ENCODE measurements at regions not wholly inside any gene's neighbourhood (a gene's known extent, or its start where the extent isn't known, plus 50 kb on each side); places are given as distances from the start of the nearest gene placed in this dataset.

GRCh38 chr20:22717466-22717865 lies 133.1 kb upstream of the FOXA2 start:
- no peak overlapping the region for H3K4me3 ChIP-seq (ENCODE audit: low read depth, low read length)
- TF ChIP-seq CTCF (IDR thresholded peaks at IDR 0.05; ENCODE audit: borderline replicate concordance, insufficient read depth, low read depth, low read length) = no peak

- no peak overlapping the region for H3K4me3 ChIP-seq (ENCODE audit: low read depth, low read length)
- TF ChIP-seq CTCF (IDR thresholded peaks at IDR 0.05; ENCODE audit: borderline replicate concordance, insufficient read depth, low read depth, low read length) = no peak
Observed at GRCh38 chr20:22719167-22719591, 134.8 kb upstream of the FOXA2 start.

GRCh38 chr20:22720206-22720605 lies 135.8 kb upstream of the FOXA2 start:
- TF ChIP-seq CTCF (IDR thresholded peaks at IDR 0.05; ENCODE audit: borderline replicate concordance, insufficient read depth, low read depth, low read length) = no peak
- no peak overlapping the region for H3K4me3 ChIP-seq (ENCODE audit: low read depth, low read length)

GRCh38 chr20:22722811-22723210 lies 138.4 kb upstream of the FOXA2 start:
- no peak overlapping the region for H3K4me3 ChIP-seq (ENCODE audit: low read depth, low read length)
- no peak for TF ChIP-seq CTCF (IDR thresholded peaks at IDR 0.05; ENCODE audit: borderline replicate concordance, insufficient read depth, low read depth, low read length)

GRCh38 chr20:22723659-22724058 lies 139.3 kb upstream of the FOXA2 start:
- no peak for TF ChIP-seq CTCF (IDR thresholded peaks at IDR 0.05; ENCODE audit: borderline replicate concordance, insufficient read depth, low read depth, low read length)
- H3K4me3 ChIP-seq (ENCODE audit: low read depth, low read length) = no peak overlapping the region

- H3K4me3 ChIP-seq (ENCODE audit: low read depth, low read length) = no peak overlapping the region
- no peak for TF ChIP-seq CTCF (IDR thresholded peaks at IDR 0.05; ENCODE audit: borderline replicate concordance, insufficient read depth, low read depth, low read length)
Observed at GRCh38 chr20:22728146-22728745, 143.9 kb upstream of the FOXA2 start.

GRCh38 chr20:22729180-22729579 lies 144.8 kb upstream of the FOXA2 start:
- no peak for TF ChIP-seq CTCF (IDR thresholded peaks at IDR 0.05; ENCODE audit: borderline replicate concordance, insufficient read depth, low read depth, low read length)
- no peak overlapping the region for H3K4me3 ChIP-seq (ENCODE audit: low read depth, low read length)

Data from GM12875 (cell line).